Uterus (tissue), 2 donors: ENCODE measurements at regions not wholly inside any gene's neighbourhood (a gene's known extent, or its start where the extent isn't known, plus 50 kb on each side); places are given as distances from the start of the nearest gene placed in this dataset.

Experiments used
- CTCF ChIP-seq, 4 experiments: fragments of 200-600 bp in 2 of 4; fragments of 450-650 bp in 2 of 4; sonication (generic) in 2 of 4; IDR thresholded peaks; one replicate each; pipeline ENCODE4 v1.5.1; 2016 to 2019; ENCODE audit warnings: antibody characterized with exemption in 4 of 4, mild to moderate bottlenecking in 2 of 4, moderate library complexity in 1 of 4
- POLR2A ChIP-seq, 2 donors: fragments of 450-650 bp; IDR thresholded peaks; one replicate each; pipeline ENCODE4 v1.6.1; 2016; ENCODE audit warnings: antibody characterized with exemption in 2 of 2, mild to moderate bottlenecking in 1 of 2, moderate library complexity in 1 of 2

GRCh38 chr14:27668531-27668930 is 1070.7 kb upstream of the NOVA1 start:
- TF ChIP-seq POLR2A (IDR thresholded peaks at IDR 0.05) = no peak
- TF ChIP-seq CTCF (IDR thresholded peaks at IDR 0.05) = no peak
